Endodermal cell (in vitro differentiated cells): ENCODE measurements at regions not wholly inside any gene's neighbourhood (a gene's known extent, or its start where the extent isn't known, plus 50 kb on each side); places are given as distances from the start of the nearest gene placed in this dataset.
"Not testable (repeated sequence)": the region's sequence is repeated elsewhere in the genome, so short reads cannot be mapped to it uniquely, and the experiment has no call there.

ENCODE experiments used
- DNase-seq: peaks from one replicate; pipeline ENCODE4 v3.0.0-alpha.2; 2017
- H3K27ac ChIP-seq: 2 replicates; pipeline ENCODE4 v1.5.1; 2013; ENCODE audit warnings: mild to moderate bottlenecking, low read depth, low read length, moderate library complexity
- H3K27me3 ChIP-seq: 2 replicates; pipeline ENCODE4 v1.6.1; 2013; ENCODE audit warnings: mild to moderate bottlenecking, low read length, moderate library complexity; ENCODE audit not compliant: insufficient read depth, control insufficient read depth, poor library complexity, severe bottlenecking
- H3K36me3 ChIP-seq: 2 replicates; pipeline ENCODE4 v1.7.0; 2013; ENCODE audit warnings: mild to moderate bottlenecking, low read length, moderate library complexity; ENCODE audit not compliant: control insufficient read depth, insufficient read depth
- H3K4me1 ChIP-seq: one replicate; pipeline ENCODE4 v1.7.0; 2013; ENCODE audit warnings: low read length; ENCODE audit not compliant: control insufficient read depth, insufficient read depth
- H3K4me3 ChIP-seq: 2 replicates; pipeline ENCODE4 v1.5.1; 2013; ENCODE audit warnings: mild to moderate bottlenecking, low read length, moderate library complexity
- H3K9ac ChIP-seq: 2 replicates; pipeline ENCODE4 v1.6.1; 2013; ENCODE audit warnings: mild to moderate bottlenecking, low read length, moderate library complexity; ENCODE audit not compliant: poor library complexity, severe bottlenecking; ENCODE audit errors: extremely low read depth
- H3K9me3 ChIP-seq: 2 replicates; pipeline ENCODE4 v1.6.1; 2013; ENCODE audit warnings: mild to moderate bottlenecking, low read length, moderate library complexity; ENCODE audit not compliant: control insufficient read depth
- H3K27ac Mint-ChIP-seq: 2 replicates; pipeline ENCODE4 v1.8.0; 2020; ENCODE audit warnings: mixed read lengths
- H3K27me3 Mint-ChIP-seq: 2 replicates; pipeline ENCODE4 v1.8.0; 2021; ENCODE audit warnings: mild to moderate bottlenecking, mixed read lengths; ENCODE audit not compliant: insufficient read depth
- H3K36me3 Mint-ChIP-seq: 2 replicates; pipeline ENCODE4 v1.8.0; 2020; ENCODE audit warnings: low read depth, mixed read lengths
- H3K4me1 Mint-ChIP-seq: 2 replicates; pipeline ENCODE4 v1.8.0; 2020; ENCODE audit warnings: mixed read lengths
- H3K4me3 Mint-ChIP-seq: 2 replicates; pipeline ENCODE4 v1.8.0; 2020; ENCODE audit warnings: mild to moderate bottlenecking, moderate library complexity, mixed read lengths
- H3K9me3 Mint-ChIP-seq: 2 replicates; pipeline ENCODE4 v1.8.0; 2020; ENCODE audit warnings: mild to moderate bottlenecking, mixed read lengths
- WGBS, 2 experiments: methylation state at CpG; one replicate each; pipeline versions ENCODE4 v1.1.5 to v1.1.7; 2013; ENCODE audit warnings: missing lambda C conversion rate in 2 of 2, mixed read lengths in 1 of 2; ENCODE audit not compliant: insufficient coverage in 1 of 2, insufficient read length in 1 of 2; 5-methylcytosine and 5-hydroxymethylcytosine counted together

GRCh38 chr1:234793924-234794323, 183.9 kb upstream of the IRF2BP2 start:
- H3K4me1 Mint-ChIP-seq, H3K27ac ChIP-seq, H3K27me3 Mint-ChIP-seq, H3K27ac Mint-ChIP-seq, H3K36me3 ChIP-seq, H3K36me3 Mint-ChIP-seq, H3K27me3 ChIP-seq, H3K4me3 ChIP-seq, H3K9me3 ChIP-seq, DNase-seq, H3K4me3 Mint-ChIP-seq, H3K4me1 ChIP-seq, H3K9ac ChIP-seq, H3K9me3 Mint-ChIP-seq: not testable (repeated sequence)
- 75% methylated on average over 1 of the region's 5 CpGs; no CpG with 5 or more reads in 1 of the 2 experiments for WGBS, 2 experiments

GRCh38 chr1:234792221-234792864, 182.4 kb upstream of the IRF2BP2 start:
- H3K4me1 ChIP-seq, H3K36me3 Mint-ChIP-seq, H3K4me3 Mint-ChIP-seq, H3K4me3 ChIP-seq, H3K9me3 Mint-ChIP-seq, H3K4me1 Mint-ChIP-seq, H3K27me3 Mint-ChIP-seq, H3K27me3 ChIP-seq, H3K27ac Mint-ChIP-seq, H3K9ac ChIP-seq, H3K36me3 ChIP-seq, H3K9me3 ChIP-seq, H3K27ac ChIP-seq, DNase-seq: not testable (repeated sequence)
- WGBS, 2 experiments, result 91% methylated on average over 1 of the region's 4 CpGs; no CpG with 5 or more reads in 1 of the 2 experiments

- no CpG with 5 or more reads among the region's 3 CpGs for WGBS, 2 experiments
- not testable (repeated sequence) for H3K36me3 Mint-ChIP-seq
Observed at GRCh38 chr1:234791615-234792014, 181.6 kb upstream of the IRF2BP2 start.

GRCh38 chr1:234790333-234790732, 180.4 kb upstream of the IRF2BP2 start:
- not testable (repeated sequence) for H3K9me3 ChIP-seq, H3K36me3 Mint-ChIP-seq, H3K9me3 Mint-ChIP-seq, DNase-seq, H3K27ac Mint-ChIP-seq, H3K36me3 ChIP-seq, H3K9ac ChIP-seq, H3K27me3 Mint-ChIP-seq, H3K4me3 Mint-ChIP-seq, H3K27me3 ChIP-seq, H3K27ac ChIP-seq, H3K4me1 ChIP-seq, H3K4me3 ChIP-seq, H3K4me1 Mint-ChIP-seq
- no CpG with 5 or more reads among the region's 1 CpG for WGBS, 2 experiments

More at GRCh38 chr1:234791615-234792014, 181.6 kb upstream of the IRF2BP2 start:
- H3K4me3 Mint-ChIP-seq, H3K9me3 Mint-ChIP-seq, H3K9me3 ChIP-seq, H3K27ac ChIP-seq, H3K27me3 ChIP-seq, H3K27me3 Mint-ChIP-seq, DNase-seq, H3K4me1 Mint-ChIP-seq, H3K9ac ChIP-seq, H3K4me1 ChIP-seq, H3K36me3 ChIP-seq, H3K4me3 ChIP-seq, H3K27ac Mint-ChIP-seq: not testable (repeated sequence)

GRCh38 chr1:234787011-234787584, 177.1 kb upstream of the IRF2BP2 start:
- not testable (repeated sequence) for H3K9me3 Mint-ChIP-seq, H3K4me3 Mint-ChIP-seq, H3K27me3 ChIP-seq, H3K4me3 ChIP-seq, H3K27ac Mint-ChIP-seq, H3K36me3 ChIP-seq, H3K27ac ChIP-seq, H3K27me3 Mint-ChIP-seq, H3K4me1 ChIP-seq, H3K4me1 Mint-ChIP-seq, H3K9ac ChIP-seq, H3K9me3 ChIP-seq, H3K36me3 Mint-ChIP-seq, DNase-seq
- WGBS, 2 experiments, result 83 to 88% methylated on average over 1 to 8 of the region's 8 CpGs

- WGBS, 2 experiments, result 81% methylated on average over 5 of the region's 8 CpGs; no CpG with 5 or more reads in 1 of the 2 experiments
- not testable (repeated sequence) for DNase-seq, H3K36me3 ChIP-seq, H3K27me3 ChIP-seq, H3K36me3 Mint-ChIP-seq, H3K4me3 ChIP-seq, H3K9me3 Mint-ChIP-seq, H3K27ac Mint-ChIP-seq, H3K9me3 ChIP-seq, H3K4me1 ChIP-seq, H3K4me1 Mint-ChIP-seq, H3K27me3 Mint-ChIP-seq, H3K27ac ChIP-seq, H3K9ac ChIP-seq, H3K4me3 Mint-ChIP-seq
Observed at GRCh38 chr1:234785922-234786321, 175.9 kb upstream of the IRF2BP2 start.

- DNase-seq, H3K27ac ChIP-seq: not testable (repeated sequence)
- 70 to 78% methylated on average over 2 to 6 of the region's 9 CpGs for WGBS, 2 experiments
Observed at GRCh38 chr1:234785471-234785919, 175.5 kb upstream of the IRF2BP2 start.

More at GRCh38 chr1:234785471-234785919, 175.5 kb upstream of the IRF2BP2 start:
- not testable (repeated sequence) for H3K9ac ChIP-seq, H3K9me3 ChIP-seq, H3K9me3 Mint-ChIP-seq, H3K4me1 ChIP-seq, H3K27me3 Mint-ChIP-seq, H3K36me3 ChIP-seq, H3K4me3 Mint-ChIP-seq, H3K27ac Mint-ChIP-seq, H3K4me1 Mint-ChIP-seq, H3K27me3 ChIP-seq, H3K36me3 Mint-ChIP-seq, H3K4me3 ChIP-seq
